GM18868 (cell line): ENCODE measurements at regions not wholly inside any gene's neighbourhood (a gene's known extent, or its start where the extent isn't known, plus 50 kb on each side); places are given as distances from the start of the nearest gene placed in this dataset.
A peak's percentile ranks its signal among the peaks of the same experiment; 100 is the strongest.

Experiments used
- ATAC-seq: cut with Tn5 transposase; IDR thresholded peaks from one replicate; pipeline ENCODE4 v1.9.1; 2021; ENCODE audit warnings: mild to moderate bottlenecking, moderate library complexity; ENCODE audit not compliant: unreplicated experiment

- no peak for ATAC-seq
These were observed 308.9 kb downstream of the HDGFL1 start for GRCh38 chr6:22878324-22878701.

DNA sequence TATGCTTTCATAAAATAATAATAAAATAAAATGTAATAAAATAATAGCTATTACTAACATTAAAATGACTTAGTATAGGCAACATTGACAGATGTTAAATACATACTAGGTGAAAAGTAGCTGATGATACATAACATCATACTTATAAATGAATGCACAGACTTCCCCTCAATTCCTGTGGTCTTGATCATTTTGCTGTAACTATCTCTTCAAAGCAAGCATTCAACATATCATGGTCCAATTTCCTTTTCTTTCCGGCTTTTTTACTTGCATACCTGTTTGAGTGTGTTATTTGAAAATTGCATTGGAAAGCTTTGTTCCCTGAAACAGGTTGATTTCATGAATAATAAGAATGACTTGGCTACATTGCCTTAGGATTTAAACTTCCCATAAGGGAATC is 309.3 kb downstream of the HDGFL1 start:
- no peak for ATAC-seq

DNA sequence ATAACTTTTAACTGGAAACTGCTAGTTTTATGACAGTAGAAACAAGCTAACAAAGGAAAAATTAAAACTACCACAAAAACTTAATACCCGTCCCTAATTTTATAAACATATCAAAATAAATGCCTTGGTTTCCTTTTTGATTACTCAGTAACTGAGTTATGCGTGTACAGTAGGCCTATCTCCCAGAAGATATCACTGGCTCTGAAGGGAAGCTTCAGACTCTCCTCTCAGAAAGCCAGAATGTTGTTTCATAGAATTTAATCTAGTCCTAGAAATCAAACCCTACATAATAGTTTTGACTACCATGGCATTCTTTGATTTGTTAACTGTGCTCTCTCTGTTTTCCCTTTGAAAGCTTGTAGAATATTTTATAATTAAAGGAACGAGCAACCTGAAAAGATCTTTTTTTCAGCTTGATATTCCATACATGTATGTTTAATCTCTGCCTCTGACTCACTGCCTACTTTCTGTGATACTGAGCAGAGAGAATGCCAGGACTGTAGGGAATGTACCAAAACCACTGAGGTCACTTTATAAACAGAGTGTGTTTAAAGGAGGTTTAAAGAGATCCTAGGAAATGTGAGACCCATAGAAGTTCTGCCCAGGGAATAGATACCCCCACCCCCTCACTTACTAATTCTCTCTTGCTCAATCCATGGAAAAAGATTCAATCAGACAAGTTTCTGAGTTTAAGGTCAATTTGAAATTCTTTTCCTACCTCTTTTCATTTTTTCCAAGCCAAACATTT is 311.5 kb downstream of the HDGFL1 start:
- ATAC-seq, result no peak

DNA sequence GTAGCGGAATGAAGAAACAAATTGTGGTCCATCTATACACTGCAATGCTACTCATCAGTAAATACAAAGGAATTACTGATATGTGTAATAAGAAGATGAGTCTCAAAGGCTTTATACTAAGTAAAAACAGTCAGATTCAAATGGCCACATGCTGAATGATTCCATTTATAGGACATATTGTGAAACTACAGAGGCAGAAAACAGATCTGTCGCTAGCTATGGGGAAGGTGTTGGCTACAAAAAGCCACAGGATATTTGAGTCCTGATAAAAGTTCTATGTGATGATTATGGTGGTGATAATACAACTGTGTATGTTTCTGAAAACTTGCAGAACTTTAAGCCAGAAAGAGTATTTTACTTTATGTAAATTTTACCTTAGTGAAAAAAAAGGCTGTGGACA is 313.2 kb downstream of the HDGFL1 start:
- ATAC-seq, result no peak

DNA sequence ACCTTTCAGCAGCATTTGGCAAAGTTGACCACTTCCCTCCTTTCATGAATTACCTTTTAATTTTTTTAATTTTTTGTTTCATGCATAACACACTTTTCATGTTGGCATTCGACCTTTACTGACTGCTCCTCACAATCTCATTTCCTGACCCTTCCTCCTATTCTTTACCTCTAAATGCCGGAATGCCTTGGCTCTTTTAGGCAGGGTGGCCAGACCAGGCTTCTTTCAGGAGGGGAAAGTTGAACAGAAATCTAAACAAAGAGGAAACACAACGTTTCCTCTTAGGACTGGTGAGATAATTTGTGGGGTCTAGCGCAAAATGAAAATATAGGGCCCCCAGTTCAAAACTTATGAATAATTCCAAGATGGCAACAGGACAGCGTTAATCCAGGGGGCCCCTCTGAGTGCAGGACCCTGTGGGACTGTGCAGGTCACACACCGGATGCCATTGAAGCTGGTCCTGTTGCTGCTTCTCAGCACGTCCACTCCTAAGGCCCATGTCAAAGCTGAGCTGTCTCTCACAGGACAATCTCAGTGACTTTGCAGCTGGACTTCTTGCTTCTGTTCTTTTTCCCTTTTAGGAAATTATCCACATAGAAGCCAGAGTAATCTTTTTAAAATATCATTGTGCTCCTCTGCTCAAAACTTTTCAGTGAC is 313.8 kb downstream of the HDGFL1 start:
- ATAC-seq, result no peak

- no peak for ATAC-seq
These were observed 315.1 kb downstream of the HDGFL1 start for GRCh38 chr6:22884456-22884855.

GRCh38 chr6:22886650-22887581 is 317.6 kb downstream of the HDGFL1 start:
- peak; percentile 67 for ATAC-seq

DNA sequence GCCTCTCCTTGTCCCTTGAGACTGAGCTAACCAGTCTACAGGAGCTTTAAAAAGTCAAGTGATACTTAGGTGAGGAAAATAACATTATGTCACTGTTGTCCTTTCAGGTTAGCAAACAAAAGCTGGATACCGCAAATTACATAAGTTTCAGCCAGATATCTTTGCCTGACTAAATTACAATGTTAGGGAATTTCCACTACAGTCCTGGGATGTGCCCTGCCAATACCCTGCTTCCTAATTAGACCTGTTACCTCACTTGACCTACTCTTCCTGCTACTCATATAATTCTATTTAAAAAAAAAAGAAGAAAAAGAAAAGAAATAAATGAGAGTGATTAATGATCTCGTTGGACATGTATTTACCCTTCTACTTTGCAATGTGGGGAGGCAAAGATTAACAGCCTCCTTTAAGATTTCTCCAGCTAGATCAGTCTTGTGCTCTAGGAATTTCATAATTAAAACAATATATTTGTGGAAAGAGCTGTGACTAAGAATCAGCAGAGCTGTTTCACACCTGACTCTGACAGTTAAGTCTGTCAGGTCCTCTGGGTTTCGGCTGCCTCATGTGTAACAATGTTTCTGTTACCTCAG is 318.9 kb downstream of the HDGFL1 start:
- peak; percentile 26 for ATAC-seq

DNA sequence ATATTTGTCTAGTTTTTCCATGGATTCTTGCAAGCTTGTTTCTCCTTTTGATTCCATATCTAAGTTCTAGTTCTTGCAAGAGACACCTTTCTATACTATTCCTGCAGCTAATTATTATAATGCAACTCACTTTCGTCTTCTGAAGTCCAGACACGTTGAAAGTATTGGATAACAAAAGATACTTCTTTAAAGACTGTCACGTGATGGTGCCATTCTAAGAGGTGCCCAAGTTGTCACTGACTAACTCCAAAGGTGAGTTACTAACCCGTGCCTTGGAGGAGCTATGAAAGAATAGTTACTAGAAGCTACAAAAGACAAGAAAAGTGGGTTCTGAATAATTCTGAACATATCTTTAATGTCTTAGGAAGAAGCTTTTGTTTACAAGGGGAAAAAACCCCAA is 322.6 kb downstream of the HDGFL1 start:
- ATAC-seq, result no peak

DNA sequence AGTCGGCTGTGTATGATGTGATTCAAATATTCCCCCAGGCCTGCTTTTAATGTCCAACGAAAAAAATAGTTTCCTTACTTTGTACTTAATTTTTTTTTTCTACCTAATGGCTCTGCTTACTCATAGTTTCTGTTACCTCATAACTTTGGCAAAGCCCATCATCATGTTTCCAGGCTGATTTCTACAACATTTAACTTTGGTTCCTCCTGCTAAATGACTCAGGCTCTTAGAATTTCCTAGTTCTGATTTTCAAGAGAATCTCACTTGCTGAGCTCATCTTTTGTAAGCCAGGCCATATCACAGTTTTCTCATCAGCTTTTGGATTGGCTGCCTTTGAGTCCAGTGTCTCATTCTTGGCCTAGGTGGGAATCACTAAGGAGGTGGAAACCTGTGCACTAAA is 323.1 kb downstream of the HDGFL1 start:
- ATAC-seq, result no peak

GRCh38 chr6:22896696-22897095 is 327.3 kb downstream of the HDGFL1 start:
- no peak for ATAC-seq

DNA sequence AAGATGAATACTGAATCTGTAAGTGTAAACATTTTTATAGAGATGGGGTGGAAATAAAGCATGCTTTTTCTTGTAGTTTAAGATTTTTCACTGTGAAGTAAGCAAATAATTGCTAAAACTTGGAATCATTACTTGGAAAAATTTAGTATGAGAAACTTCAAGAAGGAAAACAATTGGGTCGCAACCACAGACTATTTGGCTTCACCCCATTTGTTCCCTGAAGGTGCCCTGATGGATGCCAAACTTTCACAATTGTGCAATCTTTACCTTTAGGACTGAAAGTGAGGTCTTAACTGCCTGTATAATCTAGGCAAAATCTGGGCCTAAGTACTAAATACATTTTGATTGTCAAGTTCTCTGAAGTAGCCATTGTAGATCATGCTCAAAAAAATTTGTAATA is 330.1 kb downstream of the HDGFL1 start:
- ATAC-seq, result no peak

- ATAC-seq, result no peak
These were observed 334.5 kb downstream of the HDGFL1 start for GRCh38 chr6:22903826-22904225.

DNA sequence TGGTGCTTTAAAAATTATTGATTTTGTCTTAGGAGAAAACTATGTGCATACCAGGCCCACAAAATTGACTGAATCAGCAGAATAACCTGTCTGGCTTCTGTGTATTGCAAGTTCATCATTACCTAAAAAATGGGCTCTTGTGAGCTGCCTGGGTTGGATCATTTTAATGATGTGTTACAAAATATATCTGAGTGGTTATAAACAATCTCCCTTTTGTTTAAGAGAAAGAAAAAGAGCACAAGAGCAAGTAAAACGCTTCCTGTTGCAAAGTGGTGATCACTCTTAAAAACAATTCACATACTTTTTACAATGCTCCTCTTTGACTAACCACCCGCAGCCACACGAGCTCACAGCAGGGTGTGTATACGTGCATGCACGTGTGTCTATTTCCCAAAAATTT is 335.1 kb downstream of the HDGFL1 start:
- no peak for ATAC-seq

- no peak for ATAC-seq
These were observed 336.8 kb downstream of the HDGFL1 start for GRCh38 chr6:22906091-22906549.

GRCh38 chr6:22907085-22907484 is 337.7 kb downstream of the HDGFL1 start:
- ATAC-seq, result no peak

GRCh38 chr6:22910370-22910769 is 341.0 kb downstream of the HDGFL1 start:
- peak; percentile 54 for ATAC-seq

DNA sequence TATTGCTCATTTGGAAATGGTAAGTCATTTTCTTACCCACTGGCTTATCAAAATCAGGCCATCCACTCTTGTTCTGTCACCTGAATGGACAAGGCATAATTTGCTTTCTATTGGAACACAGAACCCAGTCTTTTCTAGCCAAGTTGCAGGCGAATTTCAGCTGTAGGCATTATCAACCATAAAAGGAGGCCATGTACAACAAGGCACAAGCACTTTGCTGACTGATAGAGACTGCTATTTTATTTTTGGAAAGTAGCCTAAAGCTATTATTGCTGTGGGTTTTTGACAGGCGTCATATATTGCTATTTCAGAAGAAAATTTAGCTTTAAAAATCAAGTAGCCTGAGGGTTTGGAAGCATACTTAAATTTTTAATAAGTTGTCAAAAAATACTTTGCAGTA is 344.2 kb downstream of the HDGFL1 start:
- no peak for ATAC-seq

DNA sequence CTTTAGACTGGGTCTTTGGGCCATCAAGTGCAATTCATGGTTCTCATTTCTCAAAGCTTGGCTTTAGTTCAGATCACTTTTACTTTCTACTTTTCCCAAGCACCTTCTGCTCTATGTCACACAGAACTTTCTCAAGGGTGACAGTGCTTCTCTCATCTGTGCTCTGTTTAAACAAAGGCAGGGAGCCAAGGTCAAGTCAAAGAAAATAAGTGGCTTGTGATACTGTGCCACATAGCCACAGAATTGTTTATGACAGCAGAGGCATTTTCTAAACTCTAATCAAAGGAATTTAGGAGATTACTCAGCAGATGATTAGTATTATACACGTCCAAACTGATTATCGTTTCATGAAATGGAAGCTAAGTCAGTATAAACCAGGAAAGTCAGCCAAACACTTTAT is 348.0 kb downstream of the HDGFL1 start:
- ATAC-seq, result no peak

DNA sequence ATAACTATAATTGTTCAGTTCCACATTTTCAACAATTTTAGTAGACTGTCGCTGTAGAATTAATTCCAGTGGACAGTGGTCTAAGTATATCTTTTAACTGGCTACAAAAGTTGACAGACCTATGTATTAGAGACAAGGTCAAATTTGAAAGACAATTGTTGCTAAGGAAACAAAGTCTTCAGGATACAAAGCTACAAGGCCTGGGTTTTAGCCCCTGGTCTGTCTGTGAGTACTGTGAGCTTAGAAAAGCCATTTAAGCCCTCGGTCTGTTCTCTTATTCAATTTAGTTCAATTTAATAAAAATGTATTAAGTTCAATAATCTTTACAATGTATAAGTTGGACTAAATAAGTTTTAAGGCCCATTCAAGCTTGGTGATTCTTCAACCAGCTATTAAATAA is 352.5 kb downstream of the HDGFL1 start:
- no peak for ATAC-seq

GRCh38 chr6:22925304-22925835 is 356.0 kb downstream of the HDGFL1 start:
- no peak for ATAC-seq
